Suprapubic skin (tissue), 4 donors: ENCODE measurements at regions not wholly inside any gene's neighbourhood (a gene's known extent, or its start where the extent isn't known, plus 50 kb on each side); places are given as distances from the start of the nearest gene placed in this dataset.
A peak's percentile ranks its signal among the peaks of the same experiment; 100 is the strongest.

Experiments used
- DNase-seq, 2 donors: peaks; one replicate each; pipeline ENCODE4 v3.0.0-alpha.2; 2019; ENCODE audit warnings: low spot score in 2 of 2
- H3K27ac ChIP-seq: fragments of 200-600 bp; sonication (generic); one replicate; pipeline ENCODE4 v1.5.1; 2019
- H3K27me3 ChIP-seq: fragments of 200-600 bp; sonication (generic); one replicate; pipeline ENCODE4 v1.5.1; 2019
- H3K36me3 ChIP-seq: fragments of 200-600 bp; sonication (generic); one replicate; pipeline ENCODE4 v1.5.1; 2019
- H3K4me1 ChIP-seq: fragments of 200-600 bp; sonication (generic); one replicate; pipeline ENCODE4 v1.5.1; 2019
- H3K4me3 ChIP-seq: fragments of 200-600 bp; sonication (generic); one replicate; pipeline ENCODE4 v1.5.1; 2019; ENCODE audit warnings: mild to moderate bottlenecking
- H3K9me3 ChIP-seq: fragments of 200-600 bp; sonication (generic); one replicate; pipeline ENCODE4 v1.5.1; 2019
- EP300 ChIP-seq: sonication (generic); formaldehyde crosslinking; IDR thresholded peaks from one replicate; pipeline ENCODE4 v1.6.1; 2017; ENCODE audit warnings: antibody characterized with exemption
- POLR2A ChIP-seq, 2 donors: fragments of 450-650 bp; IDR thresholded peaks; one replicate each; pipeline ENCODE4 v1.6.1; 2017; ENCODE audit warnings: antibody characterized with exemption in 2 of 2, mild to moderate bottlenecking in 2 of 2, moderate library complexity in 2 of 2
- POLR2AphosphoS5 ChIP-seq, 3 donors: sonication (generic); formaldehyde crosslinking; IDR thresholded peaks; one replicate each; pipeline ENCODE4 v1.6.1; 2017; ENCODE audit warnings: antibody characterized with exemption in 3 of 3
- WGBS: methylation state at CpG from one replicate; pipeline ENCODE4 v1.1.5; 2018; 5-methylcytosine and 5-hydroxymethylcytosine counted together
- TF ChIP-seq, protein P1 (sequence below), 2 donors: fragments of 200-600 bp in 1 of 2; fragments of 450-650 bp in 1 of 2; sonication (generic) in 1 of 2; IDR thresholded peaks; one replicate each; pipeline ENCODE4 v1.5.1; 2016 to 2019; ENCODE audit warnings: antibody characterized with exemption in 2 of 2, mild to moderate bottlenecking in 1 of 2, moderate library complexity in 1 of 2

DNA sequence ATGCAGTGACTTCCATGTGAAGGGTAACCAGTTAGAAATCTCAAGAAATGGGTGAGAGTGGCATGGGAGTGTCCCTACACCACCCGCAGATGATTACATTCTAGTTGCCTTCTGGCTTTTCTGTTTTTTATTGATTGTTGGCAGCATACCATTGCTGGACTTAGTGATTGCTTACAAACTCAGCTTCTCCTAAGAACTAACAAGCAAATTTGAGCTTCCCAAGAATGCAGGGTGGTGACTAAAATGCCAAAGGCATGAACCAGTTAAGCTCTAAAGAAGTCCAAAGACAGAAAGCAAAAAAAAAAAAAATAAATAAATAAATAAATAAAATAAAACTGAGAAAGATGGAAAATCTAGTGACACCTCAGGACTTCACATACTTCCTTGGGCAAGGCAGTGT lies 245.5 kb upstream of the PARD3B start:
- Histone ChIP-seq H3K4me1 (no peaks in the 10 kb centered on the region), H3K9me3 (no peaks in the 10 kb centered on the region), H3K4me3 (no peak overlapping the region), H3K27me3 (peaks cover 3% of the 10 kb centered on the region), H3K27ac (no peak overlapping the region), H3K36me3 (no peaks in the 10 kb centered on the region)
- DNase-seq = no peak
- TF ChIP-seq POLR2AphosphoS5 (IDR thresholded peaks at IDR 0.05) (no peak), EP300 (no peak), POLR2A (IDR thresholded peaks at IDR 0.05) (no peak)
- TF ChIP-seq, protein P1, sequence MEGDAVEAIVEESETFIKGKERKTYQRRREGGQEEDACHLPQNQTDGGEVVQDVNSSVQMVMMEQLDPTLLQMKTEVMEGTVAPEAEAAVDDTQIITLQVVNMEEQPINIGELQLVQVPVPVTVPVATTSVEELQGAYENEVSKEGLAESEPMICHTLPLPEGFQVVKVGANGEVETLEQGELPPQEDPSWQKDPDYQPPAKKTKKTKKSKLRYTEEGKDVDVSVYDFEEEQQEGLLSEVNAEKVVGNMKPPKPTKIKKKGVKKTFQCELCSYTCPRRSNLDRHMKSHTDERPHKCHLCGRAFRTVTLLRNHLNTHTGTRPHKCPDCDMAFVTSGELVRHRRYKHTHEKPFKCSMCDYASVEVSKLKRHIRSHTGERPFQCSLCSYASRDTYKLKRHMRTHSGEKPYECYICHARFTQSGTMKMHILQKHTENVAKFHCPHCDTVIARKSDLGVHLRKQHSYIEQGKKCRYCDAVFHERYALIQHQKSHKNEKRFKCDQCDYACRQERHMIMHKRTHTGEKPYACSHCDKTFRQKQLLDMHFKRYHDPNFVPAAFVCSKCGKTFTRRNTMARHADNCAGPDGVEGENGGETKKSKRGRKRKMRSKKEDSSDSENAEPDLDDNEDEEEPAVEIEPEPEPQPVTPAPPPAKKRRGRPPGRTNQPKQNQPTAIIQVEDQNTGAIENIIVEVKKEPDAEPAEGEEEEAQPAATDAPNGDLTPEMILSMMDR (IDR thresholded peaks at IDR 0.05) = no peak
- WGBS = 78% methylated on average over 1 of the region's 1 CpG

DNA sequence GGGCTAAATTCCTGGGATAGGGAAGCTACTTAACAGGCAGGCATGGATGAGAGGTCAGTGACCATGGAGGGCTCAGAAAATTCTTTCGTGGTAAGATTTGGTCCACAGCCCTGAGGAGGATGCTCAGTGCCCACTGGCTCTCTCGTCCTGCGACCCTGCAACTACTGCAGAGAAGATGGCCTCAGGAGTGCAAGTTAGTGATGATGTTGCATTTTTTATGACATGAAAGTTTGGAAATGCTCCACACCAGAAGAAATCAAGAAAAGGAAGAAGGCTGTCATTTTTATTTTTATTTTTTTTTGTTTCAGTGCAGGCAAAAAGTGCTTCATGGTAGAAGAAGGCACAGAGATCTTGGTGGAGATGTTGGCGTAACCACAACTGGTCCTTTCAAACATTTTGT lies 238.6 kb upstream of the PARD3B start:
- no peak overlapping the region for H3K27ac ChIP-seq
- no peaks in the 10 kb centered on the region for H3K4me1 ChIP-seq
- DNase-seq = no peak
- no peaks in the 10 kb centered on the region for H3K36me3 ChIP-seq
- WGBS = 89% methylated on average over 4 of the region's 4 CpGs
- H3K27me3 ChIP-seq = no peaks in the 10 kb centered on the region
- TF ChIP-seq POLR2AphosphoS5 (IDR thresholded peaks at IDR 0.05) (no peak), EP300 (no peak), POLR2A (IDR thresholded peaks at IDR 0.05) (no peak)
- TF ChIP-seq, protein P1 (IDR thresholded peaks at IDR 0.05) = no peak
- H3K4me3 ChIP-seq = no peak overlapping the region
- H3K9me3 ChIP-seq = no peaks in the 10 kb centered on the region

DNA sequence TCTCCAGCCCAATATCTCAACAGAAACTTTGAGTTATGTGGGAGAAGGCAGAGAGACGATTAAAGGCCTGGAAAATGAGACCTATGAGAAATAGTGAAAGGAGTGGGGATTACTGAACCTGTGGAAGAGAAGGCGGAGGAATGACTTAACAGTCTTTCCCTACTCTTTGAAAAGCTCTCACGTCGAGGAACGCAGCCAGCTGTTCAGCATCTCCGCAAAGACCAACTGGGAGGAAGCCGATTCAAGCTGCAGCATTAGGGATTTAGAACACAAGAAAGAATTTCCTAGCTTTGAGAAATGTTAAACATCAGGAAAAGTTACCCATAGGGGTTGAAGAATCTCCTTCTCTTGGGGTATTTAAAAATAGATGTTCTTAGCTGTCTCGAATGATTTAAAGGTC lies 233.2 kb upstream of the PARD3B start:
- TF ChIP-seq POLR2A (IDR thresholded peaks at IDR 0.05) = no peak
- 84% methylated on average over 8 of the region's 8 CpGs for WGBS
- DNase-seq = no peak
- no peak overlapping the region for H3K4me3 ChIP-seq
- no peak overlapping the region for H3K27ac ChIP-seq
- H3K4me1 ChIP-seq = peaks cover 7% of the 10 kb centered on the region
- H3K36me3 ChIP-seq = no peaks in the 10 kb centered on the region
- H3K27me3 ChIP-seq = no peaks in the 10 kb centered on the region
- H3K9me3 ChIP-seq = no peaks in the 10 kb centered on the region

DNA sequence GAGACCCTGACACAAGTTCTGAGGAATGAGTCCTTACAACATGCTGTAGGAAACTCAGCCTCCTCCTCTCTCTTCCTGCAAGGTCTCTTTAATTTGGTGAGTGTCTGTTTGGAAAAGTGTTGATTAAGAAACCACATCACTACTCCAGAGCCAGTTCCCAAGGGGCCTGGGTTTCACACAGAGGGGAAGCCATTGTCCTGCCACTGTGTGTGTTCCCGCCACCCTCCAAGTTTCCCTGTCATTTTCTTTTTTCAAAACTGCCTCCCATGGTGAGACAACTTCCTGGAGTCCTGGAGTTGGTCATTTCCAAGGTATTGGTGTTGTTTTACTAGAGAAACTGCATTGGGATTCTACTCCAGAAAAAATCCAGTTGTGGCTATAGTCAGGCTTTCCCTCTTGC lies 232.0 kb upstream of the PARD3B start:
- Histone ChIP-seq H3K27me3 (no peaks in the 10 kb centered on the region), H3K9me3 (no peaks in the 10 kb centered on the region), H3K4me3 (no peak overlapping the region), H3K27ac (no peak overlapping the region), H3K36me3 (no peaks in the 10 kb centered on the region), H3K4me1 (peaks cover 7% of the 10 kb centered on the region)
- no peak for DNase-seq
- no peak for TF ChIP-seq EP300
- TF ChIP-seq POLR2AphosphoS5 (IDR thresholded peaks at IDR 0.05) = no peak
- no peak for TF ChIP-seq POLR2A (IDR thresholded peaks at IDR 0.05)
- TF ChIP-seq, protein P1 (IDR thresholded peaks at IDR 0.05) = no peak
- 95% methylated on average over 1 of the region's 1 CpG for WGBS

DNA sequence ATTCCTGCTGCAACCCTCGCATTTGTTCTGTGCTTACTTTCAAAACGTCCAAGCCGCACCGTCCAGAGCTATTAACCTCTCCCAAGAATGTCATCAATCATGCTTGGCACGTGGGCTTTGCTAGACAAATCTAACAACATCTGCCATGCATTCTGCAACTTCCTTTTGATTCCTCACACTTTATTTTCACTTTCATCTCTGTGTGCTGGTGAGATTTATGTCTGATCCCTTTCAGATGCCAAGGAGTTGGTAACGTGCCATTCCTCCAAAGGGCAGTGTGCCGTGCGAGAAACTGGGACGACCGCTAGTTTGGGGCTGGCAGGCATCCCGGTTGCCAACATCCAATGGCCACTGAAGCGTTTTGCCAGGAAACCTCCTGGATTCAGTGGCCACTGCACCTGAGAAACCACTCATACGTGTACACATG lies 230.0 kb upstream of the PARD3B start:
- Histone ChIP-seq H3K36me3 (no peaks in the 10 kb centered on the region), H3K27me3 (no peaks in the 10 kb centered on the region), H3K4me3 (peak overlapping the region; percentile 3), H3K9me3 (no peaks in the 10 kb centered on the region), H3K27ac (no peak overlapping the region), H3K4me1 (peaks cover 7% of the 10 kb centered on the region)
- no peak for DNase-seq
- no peak for TF ChIP-seq EP300
- TF ChIP-seq POLR2A (IDR thresholded peaks at IDR 0.05) = no peak
- TF ChIP-seq, protein P1 (IDR thresholded peaks at IDR 0.05) = no peak
- no peak for TF ChIP-seq POLR2AphosphoS5 (IDR thresholded peaks at IDR 0.05)
- WGBS = 15% methylated on average over 13 of the region's 13 CpGs

DNA sequence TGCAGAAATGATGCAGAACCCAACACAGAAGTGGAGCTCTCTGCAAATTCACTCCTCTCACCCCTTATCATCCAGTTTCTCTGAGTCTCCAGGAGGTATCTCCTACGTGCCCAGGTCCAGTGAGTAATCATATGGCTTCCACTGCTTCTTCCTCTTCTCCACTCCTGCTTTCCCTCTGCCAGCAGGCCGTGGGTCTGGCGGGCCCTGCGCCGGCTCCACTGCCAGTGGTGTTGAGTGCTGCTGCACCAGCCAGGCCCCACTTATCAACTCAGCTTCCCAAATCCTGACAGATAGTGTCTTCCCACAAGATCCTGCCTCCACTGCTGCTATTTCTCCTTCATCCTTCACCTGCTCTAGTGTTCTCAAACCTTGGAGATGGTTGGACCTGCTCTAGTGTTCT lies 227.6 kb upstream of the PARD3B start:
- no peaks in the 10 kb centered on the region for H3K27me3 ChIP-seq
- H3K4me3 ChIP-seq = no peak overlapping the region
- peaks cover 10% of the 10 kb centered on the region for H3K4me1 ChIP-seq
- TF ChIP-seq EP300 (no peak), POLR2AphosphoS5 (IDR thresholded peaks at IDR 0.05) (no peak)
- WGBS = 91% methylated on average over 5 of the region's 5 CpGs
- H3K9me3 ChIP-seq = no peaks in the 10 kb centered on the region
- DNase-seq = no peak
- no peaks in the 10 kb centered on the region for H3K36me3 ChIP-seq
- no peak overlapping the region for H3K27ac ChIP-seq
